DOHH2 (cell line): ENCODE measurements at regions not wholly inside any gene's neighbourhood (a gene's known extent, or its start where the extent isn't known, plus 50 kb on each side); places are given as distances from the start of the nearest gene placed in this dataset.

Experiments used
- H3F3A ChIP-seq: fragments of 200-600 bp; sonication (generic), shearing (Covaris generic); 2 replicates; pipeline ENCODE4 v1.6.0; 2016; ENCODE audit warnings: antibody characterized with exemption, mild to moderate bottlenecking; ENCODE audit not compliant: control insufficient read depth, insufficient read depth
- H3K27ac ChIP-seq: fragments of 200-600 bp; sonication (generic); 2 replicates; pipeline ENCODE4 v1.5.1; 2014; ENCODE audit warnings: low read depth, mild to moderate bottlenecking, low read length, moderate library complexity
- H3K27me3 ChIP-seq: fragments of 200-600 bp; sonication (generic); 2 replicates; pipeline ENCODE4 v1.6.1; 2014; ENCODE audit warnings: mild to moderate bottlenecking, low read length, mixed read lengths; ENCODE audit not compliant: control insufficient read depth
- H3K36me3 ChIP-seq: fragments of 200-600 bp; sonication (generic); 2 replicates; pipeline ENCODE4 v1.6.1; 2014; ENCODE audit warnings: mild to moderate bottlenecking, low read length, moderate library complexity, mixed read lengths; ENCODE audit not compliant: control insufficient read depth
- H3K4me1 ChIP-seq: fragments of 200-600 bp; sonication (generic); 2 replicates; pipeline ENCODE4 v1.6.1; 2014; ENCODE audit warnings: mild to moderate bottlenecking, low read length, mixed read lengths; ENCODE audit not compliant: control insufficient read depth
- H3K4me2 ChIP-seq: fragments of 200-600 bp; sonication (generic); 2 replicates; pipeline ENCODE4 v1.6.0; 2014; ENCODE audit warnings: mild to moderate bottlenecking, low read length, moderate library complexity
- H3K4me3 ChIP-seq: fragments of 200-600 bp; sonication (generic); 2 replicates; pipeline ENCODE4 v1.5.1; 2014; ENCODE audit warnings: mild to moderate bottlenecking, low read length, mixed read lengths
- H3K79me2 ChIP-seq: fragments of 200-600 bp; sonication (generic); 2 replicates; pipeline ENCODE4 v1.6.1; 2014; ENCODE audit warnings: mild to moderate bottlenecking, low read length, mixed read lengths; ENCODE audit not compliant: control insufficient read depth
- H3K9me2 ChIP-seq: fragments of 200-600 bp; sonication (generic); replicated peaks from 2 replicates; pipeline ENCODE4 v1.6.1; 2014; ENCODE audit warnings: mild to moderate bottlenecking, low read length, mixed read lengths; ENCODE audit not compliant: control insufficient read depth
- H3K9me3 ChIP-seq: fragments of 200-600 bp; sonication (generic); 2 replicates; pipeline ENCODE4 v1.6.1; 2014; ENCODE audit warnings: antibody characterized with exemption, low read length, mixed read lengths; ENCODE audit not compliant: control insufficient read depth, insufficient read depth
- H4K20me1 ChIP-seq: fragments of 200-600 bp; sonication (generic); 2 replicates; pipeline ENCODE4 v1.6.0; 2014; ENCODE audit warnings: low read depth, mild to moderate bottlenecking, antibody characterized with exemption, low read length, moderate library complexity; ENCODE audit not compliant: control insufficient read depth, insufficient read depth
- EZH2phosphoT487 ChIP-seq: fragments of 200-600 bp; sonication (generic); IDR thresholded peaks from 2 replicates; pipeline ENCODE4 v1.6.1; 2017; ENCODE audit warnings: borderline replicate concordance, mild to moderate bottlenecking, antibody characterized with exemption, low read length, moderate library complexity, mixed read lengths
- TF ChIP-seq, protein P1 (sequence below): fragments of 200-600 bp; sonication (generic); IDR thresholded peaks from one replicate; pipeline ENCODE4 v1.5.1; 2014; ENCODE audit warnings: antibody characterized with exemption, mild to moderate bottlenecking, low read depth, low read length; ENCODE audit not compliant: poor library complexity, severe bottlenecking

GRCh38 chr2:167787021-167787420 is 460.4 kb downstream of the STK39 start:
- no peak overlapping the region for H3K4me2 ChIP-seq
- no peaks in the 10 kb centered on the region for H3F3A ChIP-seq
- no peaks in the 10 kb centered on the region for H4K20me1 ChIP-seq
- no peak overlapping the region for H3K4me3 ChIP-seq
- TF ChIP-seq EZH2phosphoT487: no peak
- TF ChIP-seq, protein P1, sequence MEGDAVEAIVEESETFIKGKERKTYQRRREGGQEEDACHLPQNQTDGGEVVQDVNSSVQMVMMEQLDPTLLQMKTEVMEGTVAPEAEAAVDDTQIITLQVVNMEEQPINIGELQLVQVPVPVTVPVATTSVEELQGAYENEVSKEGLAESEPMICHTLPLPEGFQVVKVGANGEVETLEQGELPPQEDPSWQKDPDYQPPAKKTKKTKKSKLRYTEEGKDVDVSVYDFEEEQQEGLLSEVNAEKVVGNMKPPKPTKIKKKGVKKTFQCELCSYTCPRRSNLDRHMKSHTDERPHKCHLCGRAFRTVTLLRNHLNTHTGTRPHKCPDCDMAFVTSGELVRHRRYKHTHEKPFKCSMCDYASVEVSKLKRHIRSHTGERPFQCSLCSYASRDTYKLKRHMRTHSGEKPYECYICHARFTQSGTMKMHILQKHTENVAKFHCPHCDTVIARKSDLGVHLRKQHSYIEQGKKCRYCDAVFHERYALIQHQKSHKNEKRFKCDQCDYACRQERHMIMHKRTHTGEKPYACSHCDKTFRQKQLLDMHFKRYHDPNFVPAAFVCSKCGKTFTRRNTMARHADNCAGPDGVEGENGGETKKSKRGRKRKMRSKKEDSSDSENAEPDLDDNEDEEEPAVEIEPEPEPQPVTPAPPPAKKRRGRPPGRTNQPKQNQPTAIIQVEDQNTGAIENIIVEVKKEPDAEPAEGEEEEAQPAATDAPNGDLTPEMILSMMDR: no peak
- H3K27ac ChIP-seq: no peak overlapping the region
- no peaks in the 10 kb centered on the region for H3K9me3 ChIP-seq
- H3K4me1 ChIP-seq: no peaks in the 10 kb centered on the region
- H3K36me3 ChIP-seq: no peaks in the 10 kb centered on the region
- H3K79me2 ChIP-seq: no peaks in the 10 kb centered on the region
- H3K27me3 ChIP-seq: no peaks in the 10 kb centered on the region
- H3K9me2 ChIP-seq: no peaks in the 10 kb centered on the region

DNA sequence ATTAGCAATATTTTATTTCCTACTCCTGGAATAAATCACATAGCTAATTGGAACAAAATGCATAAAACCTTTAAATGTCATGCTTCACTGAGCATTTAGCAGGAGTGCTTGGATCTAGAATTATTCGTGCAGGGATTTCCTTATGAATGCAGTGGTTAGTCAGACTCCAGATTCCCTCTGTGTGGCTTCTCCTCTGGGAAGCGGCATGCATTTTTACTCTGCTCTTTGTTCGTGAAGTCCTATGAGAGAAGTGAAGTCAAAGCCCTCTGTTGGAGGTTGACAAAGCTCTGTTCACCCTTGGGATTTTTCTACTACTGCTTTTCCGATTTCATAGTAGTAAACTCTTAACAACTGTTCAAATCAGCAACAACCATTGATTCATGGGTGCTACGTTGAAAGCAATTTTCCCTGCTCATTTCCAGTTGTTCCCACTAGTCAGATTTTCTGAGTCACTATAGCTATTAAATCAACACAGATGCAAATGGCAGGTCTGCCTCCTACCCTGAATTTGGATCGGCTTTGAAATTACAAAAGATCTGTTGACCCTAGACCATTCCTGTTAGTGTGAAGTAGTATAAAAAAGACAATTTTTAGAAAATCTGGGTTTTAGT is 461.7 kb downstream of the STK39 start:
- Histone ChIP-seq H3K4me1 (no peaks in the 10 kb centered on the region), H3K9me3 (no peaks in the 10 kb centered on the region), H3K27me3 (no peaks in the 10 kb centered on the region), H3K27ac (no peak overlapping the region), H3K9me2 (no peaks in the 10 kb centered on the region), H3K4me3 (no peak overlapping the region), H3K4me2 (no peak overlapping the region), H3F3A (no peaks in the 10 kb centered on the region), H3K79me2 (no peaks in the 10 kb centered on the region), H3K36me3 (no peaks in the 10 kb centered on the region), H4K20me1 (no peaks in the 10 kb centered on the region)
- no peak for TF ChIP-seq EZH2phosphoT487
- TF ChIP-seq, protein P1: no peak

DNA sequence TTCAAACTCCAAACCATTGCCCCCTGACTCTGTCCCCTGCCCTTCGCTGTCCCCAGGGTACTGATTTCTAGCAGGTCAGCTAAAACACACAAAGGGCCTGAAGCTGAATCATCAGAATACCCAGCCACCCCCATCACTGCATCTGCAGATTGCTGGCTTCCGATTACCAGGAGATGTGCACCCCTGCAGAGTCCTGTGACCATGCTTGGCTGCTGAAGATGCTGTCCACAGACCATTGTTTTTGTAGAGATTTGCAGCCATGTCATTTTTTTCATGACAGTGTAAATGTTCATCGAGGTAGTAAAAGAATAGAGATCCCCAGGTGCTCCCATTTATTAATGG is 463.3 kb downstream of the STK39 start:
- Histone ChIP-seq H3K79me2 (no peaks in the 10 kb centered on the region), H4K20me1 (no peaks in the 10 kb centered on the region), H3F3A (no peaks in the 10 kb centered on the region), H3K4me2 (no peak overlapping the region), H3K27me3 (no peaks in the 10 kb centered on the region), H3K9me2 (no peaks in the 10 kb centered on the region), H3K4me1 (no peaks in the 10 kb centered on the region), H3K9me3 (no peaks in the 10 kb centered on the region), H3K4me3 (no peak overlapping the region), H3K27ac (no peak overlapping the region), H3K36me3 (no peaks in the 10 kb centered on the region)
- no peak for TF ChIP-seq EZH2phosphoT487
- TF ChIP-seq, protein P1: no peak
